ENCODE measurements at regions not wholly inside any gene's neighbourhood (a gene's known extent, or its start where the extent isn't known, plus 50 kb on each side); places are given as distances from the start of the nearest gene placed in this dataset.

- no peak for DNase-seq
Measured at GRCh38 chr18:68083776-68084175, 567.3 kb upstream of the DSEL start.

- no peak for DNase-seq
Measured at GRCh38 chr18:68083131-68083530, 566.6 kb upstream of the DSEL start.

GRCh38 chr18:68072744-68073143 is 556.2 kb upstream of the DSEL start:
- no peak for DNase-seq

GRCh38 chr18:68060871-68061270 is 544.4 kb upstream of the DSEL start:
- no peak for DNase-seq

- DNase-seq = no peak
Measured at GRCh38 chr18:68056936-68057335, 540.4 kb upstream of the DSEL start.

GRCh38 chr18:68054669-68055068 is 538.1 kb upstream of the DSEL start:
- DNase-seq = no peak

GRCh38 chr18:68053290-68053689 is 536.8 kb upstream of the DSEL start:
- DNase-seq = no peak

GRCh38 chr18:68041327-68041726 is 524.8 kb upstream of the DSEL start:
- DNase-seq = no peak

GRCh38 chr18:68040198-68040597 is 523.7 kb upstream of the DSEL start:
- no peak for DNase-seq

- DNase-seq = no peak
Measured at GRCh38 chr18:68035774-68036522, 519.4 kb upstream of the DSEL start.

GRCh38 chr18:68034296-68034695 is 517.8 kb upstream of the DSEL start:
- DNase-seq = no peak

GRCh38 chr18:68033466-68033865 is 516.9 kb upstream of the DSEL start:
- no peak for DNase-seq

GRCh38 chr18:68024716-68025115 is 508.2 kb upstream of the DSEL start:
- no peak for DNase-seq

GRCh38 chr18:68017385-68017784 is 500.9 kb upstream of the DSEL start:
- no peak for DNase-seq

- no peak for DNase-seq
Measured at GRCh38 chr18:67997496-67997895, 481.0 kb upstream of the DSEL start.

GRCh38 chr18:67995769-67996168 is 479.2 kb upstream of the DSEL start:
- DNase-seq = no peak

GRCh38 chr18:67980241-67980640 is 463.7 kb upstream of the DSEL start:
- no peak for DNase-seq

GRCh38 chr18:67977067-67977616 is 460.6 kb upstream of the DSEL start:
- no peak for DNase-seq

GRCh38 chr18:67973916-67974315 is 457.4 kb upstream of the DSEL start:
- DNase-seq = no peak

GRCh38 chr18:67969458-67969857 is 452.9 kb upstream of the DSEL start:
- DNase-seq = no peak

GRCh38 chr18:67966224-67966623 is 449.7 kb upstream of the DSEL start:
- no peak for DNase-seq

- no peak for DNase-seq
Measured at GRCh38 chr18:67964462-67964861, 447.9 kb upstream of the DSEL start.

- no peak for DNase-seq
Measured at GRCh38 chr18:67961701-67962440, 445.4 kb upstream of the DSEL start.

- DNase-seq = no peak
Measured at GRCh38 chr18:67957684-67958083, 441.2 kb upstream of the DSEL start.

Data from CD4-positive, alpha-beta T cell treated with Interleukin-1 beta for 1 hour (primary cell).